Gastrocnemius medialis (tissue), 4 donors: ENCODE measurements at regions not wholly inside any gene's neighbourhood (a gene's known extent, or its start where the extent isn't known, plus 50 kb on each side); places are given as distances from the start of the nearest gene placed in this dataset.

Source experiments
- ATAC-seq, 2 donors: fragments of 150-250 bp; one replicate each; pipeline ENCODE4 v1.9.1; 2016
- DNase-seq, 2 donors: peaks; one replicate each; pipeline ENCODE4 v3.0.0-alpha.2; 2019
- H3K27ac ChIP-seq, 4 donors: fragments of 200-600 bp; sonication (generic); 1 replicate in 1 of 4; 2 replicates in 3 of 4; pipeline ENCODE4 v1.5.1; 2016 to 2018; ENCODE audit warnings: mild to moderate bottlenecking in 2 of 4, moderate library complexity in 1 of 4
- H3K27me3 ChIP-seq, 3 donors: fragments of 200-600 bp; sonication (generic) in 2 of 3; 1 replicate in 1 of 3; 2 replicates in 2 of 3; pipeline versions ENCODE4 v1.5.1 to v1.6.0; 2016 to 2019; ENCODE audit warnings: mild to moderate bottlenecking in 1 of 3, moderate library complexity in 1 of 3
- H3K36me3 ChIP-seq, 2 donors: fragments of 200-600 bp; sonication (generic) in 1 of 2; one replicate each; pipeline ENCODE4 v1.5.1; 2017 to 2018
- H3K4me1 ChIP-seq, 2 donors: fragments of 200-600 bp; sonication (generic) in 1 of 2; one replicate each; pipeline ENCODE4 v1.5.1; 2016 to 2017; ENCODE audit warnings: mild to moderate bottlenecking in 2 of 2
- H3K4me3 ChIP-seq, 4 donors: fragments of 200-600 bp; sonication (generic) in 3 of 4; 1 replicate in 1 of 4; 2 replicates in 3 of 4; pipeline ENCODE4 v1.5.1; 2016 to 2019; ENCODE audit warnings: mild to moderate bottlenecking in 2 of 4
- H3K9me3 ChIP-seq, 3 donors: fragments of 200-600 bp; sonication (generic) in 2 of 3; 1 replicate in 1 of 3; 2 replicates in 2 of 3; pipeline ENCODE4 v1.5.1; 2016 to 2019
- POLR2A ChIP-seq, 2 donors: fragments of 450-650 bp; IDR thresholded peaks; one replicate each; pipeline ENCODE4 v1.6.1; 2017; ENCODE audit warnings: antibody characterized with exemption in 2 of 2, mild to moderate bottlenecking in 2 of 2, moderate library complexity in 2 of 2
- in situ Hi-C, 4 donors: fragments of 200-750 bp; cut with MboI; loops; one replicate each; pipeline versions ENCODE4 v1.15.0 to v1.8.0; 2017; ENCODE audit warnings: low sequenced_read_pairs in 4 of 4
- intact Hi-C: fragments of 100-400 bp; cut with DNase I; formaldehyde crosslinking; loops from one replicate; pipeline ENCODE4 v1.15.1; 2023; ENCODE audit warnings: low total_unique reads
- TF ChIP-seq, protein P1 (sequence below), 5 experiments: fragments of 450-650 bp in 3 of 5; fragments of 200-600 bp in 2 of 5; sonication (generic) in 2 of 5; IDR thresholded peaks in 4 of 5; conservative IDR thresholded peaks in 1 of 5; 1 replicate in 4 of 5; 2 replicates in 1 of 5; pipeline ENCODE4 v1.5.1; 2016 to 2019; ENCODE audit warnings: antibody characterized with exemption in 5 of 5, mild to moderate bottlenecking in 3 of 5, moderate library complexity in 3 of 5

DNA sequence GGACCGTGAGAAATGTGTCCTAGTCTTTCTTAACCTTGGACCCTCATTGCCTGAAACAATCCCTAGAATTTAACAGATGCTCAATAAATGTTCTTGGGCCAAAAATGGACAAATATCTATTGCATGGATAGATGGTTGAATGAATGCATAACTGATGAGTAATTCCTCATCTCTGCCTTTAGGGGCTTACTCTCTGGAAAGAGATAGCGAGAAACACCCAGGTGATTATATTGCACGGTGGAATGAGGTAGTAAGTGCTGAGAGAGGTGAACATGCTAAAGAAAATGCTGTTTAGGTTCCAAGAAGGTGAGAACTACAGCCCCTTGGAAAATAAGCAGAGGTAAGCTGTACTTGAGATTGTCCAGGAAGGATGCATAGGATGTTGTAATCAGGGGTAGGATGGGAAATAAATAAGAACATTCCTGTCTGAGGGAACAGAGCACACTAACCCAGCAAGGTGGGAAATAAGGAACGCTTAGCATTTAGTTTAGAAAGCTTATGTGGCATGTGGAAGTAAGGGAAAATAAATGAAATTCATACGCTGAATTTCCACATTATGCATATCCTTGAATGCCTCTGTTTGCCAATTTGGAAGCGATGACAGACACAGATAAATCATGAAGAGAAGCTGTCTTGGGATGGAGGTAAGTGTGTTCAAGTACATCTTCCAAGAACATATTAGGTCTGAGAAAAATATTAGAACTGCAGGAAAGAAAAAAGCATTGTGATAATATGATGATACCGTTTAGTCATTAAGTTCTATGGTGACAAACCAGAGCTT is 426.6 kb downstream of the ARHGEF28 start:
- Histone ChIP-seq H3K4me1 (no peaks in the 10 kb centered on the region), H3K4me3 (no peak overlapping the region), H3K27ac (no peak overlapping the region), H3K9me3 (no peaks in the 10 kb centered on the region), H3K27me3 (no peaks in the 10 kb centered on the region), H3K36me3 (no peaks in the 10 kb centered on the region)
- in situ Hi-C loops (no loop called here), intact Hi-C loops (no loop called here)
- DNase-seq (no peak), ATAC-seq (no peak)
- TF ChIP-seq POLR2A (IDR thresholded peaks at IDR 0.05), result no peak
- TF ChIP-seq, protein P1, sequence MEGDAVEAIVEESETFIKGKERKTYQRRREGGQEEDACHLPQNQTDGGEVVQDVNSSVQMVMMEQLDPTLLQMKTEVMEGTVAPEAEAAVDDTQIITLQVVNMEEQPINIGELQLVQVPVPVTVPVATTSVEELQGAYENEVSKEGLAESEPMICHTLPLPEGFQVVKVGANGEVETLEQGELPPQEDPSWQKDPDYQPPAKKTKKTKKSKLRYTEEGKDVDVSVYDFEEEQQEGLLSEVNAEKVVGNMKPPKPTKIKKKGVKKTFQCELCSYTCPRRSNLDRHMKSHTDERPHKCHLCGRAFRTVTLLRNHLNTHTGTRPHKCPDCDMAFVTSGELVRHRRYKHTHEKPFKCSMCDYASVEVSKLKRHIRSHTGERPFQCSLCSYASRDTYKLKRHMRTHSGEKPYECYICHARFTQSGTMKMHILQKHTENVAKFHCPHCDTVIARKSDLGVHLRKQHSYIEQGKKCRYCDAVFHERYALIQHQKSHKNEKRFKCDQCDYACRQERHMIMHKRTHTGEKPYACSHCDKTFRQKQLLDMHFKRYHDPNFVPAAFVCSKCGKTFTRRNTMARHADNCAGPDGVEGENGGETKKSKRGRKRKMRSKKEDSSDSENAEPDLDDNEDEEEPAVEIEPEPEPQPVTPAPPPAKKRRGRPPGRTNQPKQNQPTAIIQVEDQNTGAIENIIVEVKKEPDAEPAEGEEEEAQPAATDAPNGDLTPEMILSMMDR (IDR thresholded peaks at IDR 0.05 in 4 of 5, conservative IDR thresholded peaks at IDR 0.05 in 1 of 5), result no peak

DNA sequence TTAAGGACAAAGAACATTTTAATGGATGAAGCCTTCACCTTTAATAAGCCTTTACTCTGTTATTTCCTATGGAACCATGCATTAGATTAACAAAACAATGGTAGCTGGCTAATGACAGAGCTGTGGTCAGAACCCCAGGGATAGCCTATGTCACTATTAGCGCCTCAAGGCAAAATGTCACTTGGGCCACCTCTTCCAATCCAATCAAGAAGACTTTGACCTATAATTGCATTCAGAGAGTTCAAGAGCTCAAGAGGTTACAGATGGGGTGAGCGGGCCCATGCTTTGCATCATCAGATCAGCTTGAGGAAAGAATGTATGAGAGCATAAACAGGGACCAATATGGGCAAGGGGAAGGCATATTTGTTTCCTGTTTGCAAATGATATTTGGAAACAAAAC is 425.1 kb downstream of the ARHGEF28 start:
- TF ChIP-seq, protein P1 (IDR thresholded peaks at IDR 0.05 in 4 of 5, conservative IDR thresholded peaks at IDR 0.05 in 1 of 5), result no peak
- no peak for TF ChIP-seq POLR2A (IDR thresholded peaks at IDR 0.05)
- intact Hi-C loops, result no loop called here

DNA sequence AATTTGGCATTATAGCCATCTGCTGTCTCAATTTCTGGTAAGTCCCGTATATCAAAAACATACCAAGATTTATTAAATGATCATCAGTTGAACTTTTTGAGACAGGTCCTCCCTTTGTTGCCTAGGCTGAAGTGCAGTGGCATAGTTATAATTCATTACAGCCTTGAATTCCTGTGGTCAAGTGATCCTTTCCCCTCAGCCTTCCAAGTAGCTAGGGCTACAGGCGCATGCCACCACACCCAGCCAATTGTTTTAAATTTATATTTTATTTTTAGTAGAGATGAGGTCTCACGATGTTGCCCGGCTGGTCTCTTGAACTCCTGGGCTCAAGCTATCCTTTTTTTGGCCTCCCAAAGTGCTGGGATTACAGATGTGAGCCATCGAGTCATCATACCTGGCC is 418.9 kb downstream of the ARHGEF28 start:
- Histone ChIP-seq H3K36me3 (no peaks in the 10 kb centered on the region), H3K4me3 (no peak overlapping the region), H3K4me1 (no peaks in the 10 kb centered on the region), H3K27me3 (no peaks in the 10 kb centered on the region), H3K27ac (no peak overlapping the region), H3K9me3 (no peaks in the 10 kb centered on the region)
- no peak for TF ChIP-seq POLR2A (IDR thresholded peaks at IDR 0.05)
- TF ChIP-seq, protein P1 (IDR thresholded peaks at IDR 0.05 in 4 of 5, conservative IDR thresholded peaks at IDR 0.05 in 1 of 5), result no peak
- in situ Hi-C loops, result loop anchor here in 2 of 4 donors (5.0 to 25.0 kb wide), 2 partner anchors 592 to 597 kb away; partner anchors contain the start of gene ENC1 (in 2 of the 2)
- intact Hi-C loops, result no loop called here
- DNase-seq, result no peak
- ATAC-seq, result no peak

More for the DNA sequence above, 425.1 kb downstream of the ARHGEF28 start:
- Histone ChIP-seq H3K27ac (no peak overlapping the region), H3K36me3 (no peaks in the 10 kb centered on the region), H3K4me3 (no peak overlapping the region), H3K4me1 (no peaks in the 10 kb centered on the region), H3K27me3 (no peaks in the 10 kb centered on the region), H3K9me3 (no peaks in the 10 kb centered on the region)
- ATAC-seq (no peak), DNase-seq (no peak)
- in situ Hi-C loops, result no loop called here

DNA sequence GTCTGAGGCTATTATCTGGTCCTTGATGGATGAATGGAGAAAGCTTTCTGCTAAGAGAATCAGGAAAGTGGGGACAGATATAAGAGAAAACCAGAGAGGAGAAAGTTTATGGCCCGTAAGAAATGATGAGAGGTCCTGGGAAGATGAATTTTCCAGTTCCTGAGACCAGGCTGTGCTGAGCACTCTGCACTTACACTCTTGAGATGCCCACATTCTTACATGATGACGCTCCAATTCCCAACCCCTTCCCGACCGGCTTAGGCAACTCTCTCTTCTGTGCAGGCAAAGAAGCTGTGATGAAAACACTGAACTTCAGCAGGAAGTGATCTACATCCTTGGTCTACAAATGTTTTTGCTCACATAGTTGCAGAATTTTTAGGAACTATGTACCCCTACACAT is 417.0 kb downstream of the ARHGEF28 start:
- ATAC-seq (no peak), DNase-seq (no peak)
- intact Hi-C loops (no loop called here), in situ Hi-C loops (loop anchor here in 1 of 4 donors (25.0 kb wide), 1 partner anchor 594 kb away; the partner anchor contains the start of gene ENC1)
- no peak for TF ChIP-seq POLR2A (IDR thresholded peaks at IDR 0.05)
- TF ChIP-seq, protein P1 (IDR thresholded peaks at IDR 0.05 in 4 of 5, conservative IDR thresholded peaks at IDR 0.05 in 1 of 5), result no peak
- no peaks in the 10 kb centered on the region for H3K27me3 ChIP-seq
- H3K27ac ChIP-seq, result no peak overlapping the region
- H3K9me3 ChIP-seq, result no peaks in the 10 kb centered on the region
- no peaks in the 10 kb centered on the region for H3K36me3 ChIP-seq
- H3K4me1 ChIP-seq, result no peaks in the 10 kb centered on the region
- no peak overlapping the region for H3K4me3 ChIP-seq
